SU-DHL-6 (cell line): ENCODE measurements at regions not wholly inside any gene's neighbourhood (a gene's known extent, or its start where the extent isn't known, plus 50 kb on each side); places are given as distances from the start of the nearest gene placed in this dataset.

Source experiments
- EZH2phosphoT487 ChIP-seq: fragments of 200-600 bp; sonication (generic), shearing (Covaris generic); conservative IDR thresholded peaks from 2 replicates; pipeline ENCODE4 v1.6.1; 2018; ENCODE audit warnings: mild to moderate bottlenecking, antibody characterized with exemption, low read length, moderate library complexity, mixed read lengths
- TF ChIP-seq, protein P1 (sequence below): fragments of 200-600 bp; sonication (generic); IDR thresholded peaks from one replicate; pipeline ENCODE4 v1.5.1; 2017; ENCODE audit warnings: antibody characterized with exemption, mild to moderate bottlenecking, low read length, moderate library complexity; ENCODE audit not compliant: insufficient read depth, poor library complexity, severe bottlenecking

DNA sequence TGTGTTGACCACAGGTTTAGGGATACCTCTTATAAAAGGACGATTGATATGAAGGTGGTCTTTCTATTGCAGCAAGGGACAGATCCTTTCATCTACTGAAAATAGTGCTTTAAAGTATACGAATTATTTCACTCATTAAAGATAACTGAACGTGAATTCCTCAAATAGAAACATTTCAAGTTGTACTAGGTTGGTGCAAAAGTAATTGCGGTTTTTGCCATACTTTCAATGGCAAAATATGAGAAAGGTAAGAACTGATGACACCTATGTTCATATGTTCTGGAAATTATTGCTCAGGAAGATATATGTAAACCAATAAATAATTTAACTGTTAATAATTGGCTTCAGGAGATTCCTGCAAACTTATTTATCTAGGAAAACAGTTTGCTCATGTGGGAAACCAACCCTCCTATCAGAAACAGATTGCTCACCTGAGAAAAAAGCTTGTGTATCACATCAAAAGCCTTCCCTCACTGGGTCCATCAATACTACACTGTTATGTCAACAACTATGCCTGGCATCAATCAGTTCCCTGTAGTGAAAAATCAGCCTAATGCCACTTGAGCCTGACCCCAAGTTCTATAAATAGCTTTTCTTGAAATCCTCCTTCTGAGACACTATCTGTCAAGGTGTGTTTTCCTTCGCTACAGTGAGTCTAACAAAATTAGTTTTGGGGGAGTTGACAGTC lies 81.5 kb upstream of the ACSL3 start:
- TF ChIP-seq, protein P1, sequence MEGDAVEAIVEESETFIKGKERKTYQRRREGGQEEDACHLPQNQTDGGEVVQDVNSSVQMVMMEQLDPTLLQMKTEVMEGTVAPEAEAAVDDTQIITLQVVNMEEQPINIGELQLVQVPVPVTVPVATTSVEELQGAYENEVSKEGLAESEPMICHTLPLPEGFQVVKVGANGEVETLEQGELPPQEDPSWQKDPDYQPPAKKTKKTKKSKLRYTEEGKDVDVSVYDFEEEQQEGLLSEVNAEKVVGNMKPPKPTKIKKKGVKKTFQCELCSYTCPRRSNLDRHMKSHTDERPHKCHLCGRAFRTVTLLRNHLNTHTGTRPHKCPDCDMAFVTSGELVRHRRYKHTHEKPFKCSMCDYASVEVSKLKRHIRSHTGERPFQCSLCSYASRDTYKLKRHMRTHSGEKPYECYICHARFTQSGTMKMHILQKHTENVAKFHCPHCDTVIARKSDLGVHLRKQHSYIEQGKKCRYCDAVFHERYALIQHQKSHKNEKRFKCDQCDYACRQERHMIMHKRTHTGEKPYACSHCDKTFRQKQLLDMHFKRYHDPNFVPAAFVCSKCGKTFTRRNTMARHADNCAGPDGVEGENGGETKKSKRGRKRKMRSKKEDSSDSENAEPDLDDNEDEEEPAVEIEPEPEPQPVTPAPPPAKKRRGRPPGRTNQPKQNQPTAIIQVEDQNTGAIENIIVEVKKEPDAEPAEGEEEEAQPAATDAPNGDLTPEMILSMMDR: no peak
- no peak for TF ChIP-seq EZH2phosphoT487
